PFSK-1 (cell line): ENCODE measurements at regions not wholly inside any gene's neighbourhood (a gene's known extent, or its start where the extent isn't known, plus 50 kb on each side); places are given as distances from the start of the nearest gene placed in this dataset.

Source experiments
- FOXP2 ChIP-seq: optimal IDR thresholded peaks from 2 replicates; pipeline ENCODE3; 2011; ENCODE audit warnings: borderline replicate concordance, control low read depth, inconsistent platforms; ENCODE audit not compliant: insufficient read depth; ENCODE audit errors: extremely low read length, extremely low read depth
- POLR2AphosphoS5 ChIP-seq: IDR thresholded peaks from 2 replicates; pipeline ENCODE4 v1.6.1; 2012; ENCODE audit warnings: low read depth, mild to moderate bottlenecking, control low read depth, low read length, moderate library complexity
- SIN3A ChIP-seq: IDR thresholded peaks from 2 replicates; pipeline ENCODE4 v1.6.1; 2012; ENCODE audit warnings: mild to moderate bottlenecking, low read length, moderate library complexity, borderline replicate concordance; ENCODE audit not compliant: insufficient read depth
- TAF1 ChIP-seq: IDR thresholded peaks from 2 replicates; pipeline ENCODE4 v1.6.1; 2012; ENCODE audit warnings: low read length, control low read depth, borderline replicate concordance; ENCODE audit not compliant: insufficient read depth
- TF ChIP-seq, protein P1 (sequence below), 2 experiments: IDR thresholded peaks; 2 replicates each; pipeline versions ENCODE4 v1.6.1 to v1.8.0; 2011 to 2012; ENCODE audit warnings: low read depth in 2 of 2, low read length in 2 of 2, control low read depth in 1 of 2, inconsistent platforms in 1 of 2, mild to moderate bottlenecking in 1 of 2, moderate library complexity in 1 of 2; ENCODE audit not compliant: insufficient read depth in 1 of 2

DNA sequence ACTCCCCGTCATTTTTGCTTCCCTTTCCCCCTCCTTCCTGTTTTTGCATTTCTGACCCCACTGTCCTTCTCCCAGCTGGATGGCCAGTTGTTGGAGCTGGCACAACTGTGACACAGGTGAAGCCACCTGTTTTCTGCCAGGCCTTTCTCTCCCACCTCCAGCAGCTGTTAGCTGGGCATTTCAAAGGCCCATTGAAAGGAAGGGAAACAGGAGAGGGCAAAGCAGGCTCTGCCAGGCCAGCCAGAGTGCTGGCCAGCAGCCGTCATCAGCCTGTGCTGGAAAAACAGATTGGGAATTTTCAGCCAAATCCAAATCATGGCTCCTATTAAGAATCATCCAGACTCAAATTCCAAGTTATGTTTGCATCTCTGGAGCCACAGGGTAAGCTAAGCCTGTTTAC is 155.2 kb upstream of the C2CD4B start:
- TF ChIP-seq POLR2AphosphoS5 (no peak), TAF1 (no peak), FOXP2 (no peak), SIN3A (no peak)
- TF ChIP-seq, protein P1, sequence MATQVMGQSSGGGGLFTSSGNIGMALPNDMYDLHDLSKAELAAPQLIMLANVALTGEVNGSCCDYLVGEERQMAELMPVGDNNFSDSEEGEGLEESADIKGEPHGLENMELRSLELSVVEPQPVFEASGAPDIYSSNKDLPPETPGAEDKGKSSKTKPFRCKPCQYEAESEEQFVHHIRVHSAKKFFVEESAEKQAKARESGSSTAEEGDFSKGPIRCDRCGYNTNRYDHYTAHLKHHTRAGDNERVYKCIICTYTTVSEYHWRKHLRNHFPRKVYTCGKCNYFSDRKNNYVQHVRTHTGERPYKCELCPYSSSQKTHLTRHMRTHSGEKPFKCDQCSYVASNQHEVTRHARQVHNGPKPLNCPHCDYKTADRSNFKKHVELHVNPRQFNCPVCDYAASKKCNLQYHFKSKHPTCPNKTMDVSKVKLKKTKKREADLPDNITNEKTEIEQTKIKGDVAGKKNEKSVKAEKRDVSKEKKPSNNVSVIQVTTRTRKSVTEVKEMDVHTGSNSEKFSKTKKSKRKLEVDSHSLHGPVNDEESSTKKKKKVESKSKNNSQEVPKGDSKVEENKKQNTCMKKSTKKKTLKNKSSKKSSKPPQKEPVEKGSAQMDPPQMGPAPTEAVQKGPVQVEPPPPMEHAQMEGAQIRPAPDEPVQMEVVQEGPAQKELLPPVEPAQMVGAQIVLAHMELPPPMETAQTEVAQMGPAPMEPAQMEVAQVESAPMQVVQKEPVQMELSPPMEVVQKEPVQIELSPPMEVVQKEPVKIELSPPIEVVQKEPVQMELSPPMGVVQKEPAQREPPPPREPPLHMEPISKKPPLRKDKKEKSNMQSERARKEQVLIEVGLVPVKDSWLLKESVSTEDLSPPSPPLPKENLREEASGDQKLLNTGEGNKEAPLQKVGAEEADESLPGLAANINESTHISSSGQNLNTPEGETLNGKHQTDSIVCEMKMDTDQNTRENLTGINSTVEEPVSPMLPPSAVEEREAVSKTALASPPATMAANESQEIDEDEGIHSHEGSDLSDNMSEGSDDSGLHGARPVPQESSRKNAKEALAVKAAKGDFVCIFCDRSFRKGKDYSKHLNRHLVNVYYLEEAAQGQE (IDR thresholded peaks at IDR 0.05; ENCODE audit: insufficient read depth in 1 of 2, low read depth in 2 of 2, low read length in 2 of 2) = no peak

DNA sequence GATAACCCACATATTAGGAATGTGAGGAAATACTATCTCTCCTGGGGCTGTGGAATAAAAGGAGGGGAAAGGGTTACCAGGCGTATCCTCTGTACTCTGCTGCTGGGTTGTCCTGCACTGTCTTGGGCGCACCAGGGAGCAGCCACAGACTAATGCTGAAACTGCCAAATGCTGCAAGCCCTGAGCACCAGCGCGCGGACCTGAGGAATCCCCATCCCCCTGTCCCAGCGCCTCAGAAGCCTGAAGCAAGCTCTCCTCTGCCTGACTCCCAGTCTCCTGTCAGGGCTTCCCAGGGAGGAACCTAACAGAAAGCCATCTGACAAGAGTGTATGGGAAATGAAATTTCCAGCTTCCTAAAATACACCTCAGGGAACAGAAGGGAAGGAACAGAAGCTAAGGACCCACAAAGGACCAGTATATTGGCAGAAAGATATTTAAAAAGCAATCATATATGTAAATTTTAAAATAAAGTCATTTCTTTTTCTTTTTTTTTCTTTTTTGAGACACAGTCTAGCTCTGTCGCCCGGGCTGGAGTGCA is 158.3 kb upstream of the C2CD4B start:
- TF ChIP-seq, protein P1 (IDR thresholded peaks at IDR 0.05; ENCODE audit: insufficient read depth in 1 of 2, low read depth in 2 of 2, low read length in 2 of 2) = no peak
- TF ChIP-seq POLR2AphosphoS5 (no peak), TAF1 (no peak), SIN3A (no peak), FOXP2 (no peak)

DNA sequence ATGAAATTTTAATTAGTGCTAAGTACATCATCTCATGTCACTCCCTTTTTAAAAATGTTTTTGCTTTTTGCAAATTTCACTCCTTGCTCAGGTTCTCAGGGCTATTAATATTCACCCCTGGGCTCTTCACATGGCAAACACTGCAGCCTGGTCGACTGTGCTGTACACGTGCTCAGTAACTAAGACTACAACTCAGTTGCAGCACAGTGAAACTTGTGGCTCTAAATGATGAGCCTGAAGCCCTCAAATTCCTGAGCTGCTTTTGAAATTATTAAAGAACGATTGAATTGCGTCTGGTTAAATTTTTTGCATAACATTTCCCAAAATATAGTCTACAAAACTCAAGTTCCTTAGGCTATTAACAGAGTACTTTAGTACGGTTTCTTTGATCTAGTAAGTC is 159.3 kb upstream of the C2CD4B start:
- TF ChIP-seq POLR2AphosphoS5 (no peak), TAF1 (no peak), FOXP2 (no peak), SIN3A (no peak)
- TF ChIP-seq, protein P1 (IDR thresholded peaks at IDR 0.05; ENCODE audit: insufficient read depth in 1 of 2, low read depth in 2 of 2, low read length in 2 of 2) = no peak

DNA sequence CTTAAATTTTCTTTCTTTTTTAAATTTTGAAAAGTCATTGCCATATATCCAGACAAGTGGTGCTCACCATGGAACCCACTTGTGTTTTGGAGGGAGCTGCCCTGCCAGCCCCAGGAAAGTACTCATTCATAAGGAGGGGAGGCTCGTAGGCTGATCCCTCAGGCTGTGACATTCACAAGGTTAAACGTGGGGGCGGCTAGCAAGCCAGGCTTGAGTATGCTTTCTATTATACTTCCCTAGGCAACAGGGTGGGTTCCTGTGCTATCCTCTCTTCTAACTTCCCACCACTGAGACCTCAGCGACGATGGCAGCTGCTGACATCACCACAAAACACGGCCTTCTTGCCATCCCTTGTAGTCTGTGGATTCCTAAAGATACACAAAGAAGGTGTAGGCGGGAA is 160.5 kb upstream of the C2CD4B start:
- TF ChIP-seq SIN3A = no peak
- TF ChIP-seq, protein P1 (IDR thresholded peaks at IDR 0.05; ENCODE audit: insufficient read depth in 1 of 2, low read depth in 2 of 2, low read length in 2 of 2) = no peak
- no peak for TF ChIP-seq POLR2AphosphoS5
- TF ChIP-seq TAF1 = no peak
- TF ChIP-seq FOXP2 = no peak

DNA sequence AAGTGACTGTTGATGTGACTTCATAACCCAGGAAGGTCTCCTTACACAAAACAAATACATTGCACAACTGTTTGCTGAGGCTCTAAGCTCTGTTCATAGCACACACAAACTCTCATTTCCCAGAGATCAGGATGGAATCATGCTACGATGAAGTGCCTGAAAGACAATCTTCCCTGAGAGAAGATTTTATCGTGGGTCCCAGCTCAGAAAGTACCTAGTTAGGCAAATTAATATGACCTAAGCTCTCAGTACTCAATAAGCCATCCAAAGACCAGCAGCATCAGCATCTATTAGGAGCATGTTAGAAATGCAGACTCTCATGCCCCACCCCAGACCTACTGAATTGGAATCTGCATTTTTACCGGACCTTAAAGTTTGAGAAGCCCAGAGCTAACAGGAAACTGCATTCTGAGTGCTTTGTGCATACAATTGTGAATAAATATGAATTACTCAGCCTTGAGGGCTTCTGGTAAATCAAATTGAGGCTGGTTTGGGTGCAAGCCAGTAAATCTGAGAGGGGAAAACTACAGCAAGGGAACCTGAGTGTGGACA is 161.5 kb upstream of the C2CD4B start:
- TF ChIP-seq TAF1 (no peak), SIN3A (no peak), FOXP2 (no peak), POLR2AphosphoS5 (no peak)
- TF ChIP-seq, protein P1 (IDR thresholded peaks at IDR 0.05; ENCODE audit: insufficient read depth in 1 of 2, low read depth in 2 of 2, low read length in 2 of 2) = no peak
